Stimulated activated CD4-positive, alpha-beta T cell treated with anti-CD3 and anti-CD28 coated beads, Interleukin-1b, Interleukin-23, amount 100 ng/mL, for 48 hours (primary cell): ENCODE measurements at regions not wholly inside any gene's neighbourhood (a gene's known extent, or its start where the extent isn't known, plus 50 kb on each side); places are given as distances from the start of the nearest gene placed in this dataset.

Experiments
- DNase-seq: peaks from one replicate; pipeline ENCODE4 v3.0.0-alpha.2; 2020

DNA sequence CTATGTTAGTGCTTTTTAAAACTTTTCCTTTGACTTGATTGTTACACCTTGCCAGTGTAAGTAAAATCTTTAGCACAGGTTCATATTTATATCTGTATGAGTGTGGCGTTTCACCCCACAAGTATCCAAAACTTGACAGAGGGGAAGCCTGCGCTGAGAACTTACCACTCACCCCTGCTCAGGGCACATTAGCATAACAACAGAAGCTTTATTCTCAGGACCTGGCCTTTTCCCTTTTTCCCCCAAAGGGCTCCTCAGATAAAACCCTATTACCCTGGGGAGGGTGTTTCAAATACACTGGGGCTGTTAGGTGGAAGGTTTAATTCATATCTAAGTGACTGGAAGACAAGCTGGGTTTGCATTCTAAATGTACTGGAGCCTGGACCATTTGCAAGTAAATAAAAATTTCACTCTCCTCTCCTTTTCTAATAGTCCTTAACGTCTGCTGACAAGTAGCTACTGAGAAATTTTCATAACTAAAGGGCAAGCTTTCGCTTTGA, 276.6 kb downstream of the RNF152 start:
- DNase-seq, result no peak

DNA sequence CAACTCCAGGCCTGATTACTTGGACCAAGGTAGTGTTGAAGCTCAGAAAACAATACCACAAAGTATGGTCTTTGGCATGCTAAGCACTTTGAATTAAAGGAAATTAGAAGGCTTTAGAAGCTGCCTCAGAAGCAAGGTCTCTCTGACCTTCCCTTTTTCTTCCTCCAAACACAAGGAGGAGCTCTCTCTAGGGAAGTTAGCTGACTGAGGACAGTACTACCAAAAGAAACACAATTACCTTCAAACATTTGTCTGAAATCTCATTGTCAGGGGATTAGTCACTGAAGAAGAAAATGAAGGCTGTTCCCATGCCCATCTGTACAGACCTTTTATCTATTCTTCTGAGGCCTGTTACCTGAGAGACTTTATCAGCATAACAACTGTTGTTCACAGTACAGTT, 279.3 kb downstream of the CDH20 start:
- DNase-seq, result no peak

DNA sequence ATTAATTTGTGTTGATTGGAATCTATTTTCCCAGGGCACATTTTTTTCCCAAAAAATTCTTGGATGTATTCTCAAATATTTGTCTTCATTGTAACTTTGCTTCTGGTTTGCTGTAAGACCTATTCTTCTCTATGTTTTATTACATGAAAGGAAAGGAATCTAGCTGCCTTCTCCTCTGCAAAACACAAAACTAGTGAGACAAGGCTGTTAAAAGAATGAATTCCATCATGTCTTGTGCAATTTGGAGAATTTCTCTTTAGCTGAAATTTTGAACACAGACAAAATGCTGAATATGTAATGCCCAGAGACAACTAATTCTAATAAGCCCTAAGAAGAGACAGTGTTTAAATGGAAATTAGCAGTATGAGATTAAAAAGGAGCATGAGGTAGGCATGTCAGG, 275.9 kb downstream of the CDH20 start:
- DNase-seq, result no peak

DNA sequence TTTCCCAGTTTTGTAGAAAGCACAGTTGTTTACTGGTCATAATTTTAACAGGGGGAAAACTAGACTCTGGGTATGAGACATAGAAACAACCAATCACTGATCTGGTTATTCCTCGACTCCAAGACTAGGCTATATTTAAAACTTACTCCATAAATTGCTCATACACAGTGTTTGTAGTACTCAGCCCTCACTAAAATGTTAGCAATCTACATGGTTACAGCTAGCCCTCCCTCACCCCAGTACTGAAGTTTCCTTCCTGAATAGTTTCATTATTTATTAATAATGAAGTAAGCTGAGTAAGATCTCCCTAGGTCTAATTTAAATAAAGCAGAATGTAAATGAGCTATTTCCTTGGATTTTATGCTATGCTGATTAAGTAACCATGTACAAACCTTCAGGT, 275.1 kb downstream of the CDH20 start:
- DNase-seq, result no peak

DNA sequence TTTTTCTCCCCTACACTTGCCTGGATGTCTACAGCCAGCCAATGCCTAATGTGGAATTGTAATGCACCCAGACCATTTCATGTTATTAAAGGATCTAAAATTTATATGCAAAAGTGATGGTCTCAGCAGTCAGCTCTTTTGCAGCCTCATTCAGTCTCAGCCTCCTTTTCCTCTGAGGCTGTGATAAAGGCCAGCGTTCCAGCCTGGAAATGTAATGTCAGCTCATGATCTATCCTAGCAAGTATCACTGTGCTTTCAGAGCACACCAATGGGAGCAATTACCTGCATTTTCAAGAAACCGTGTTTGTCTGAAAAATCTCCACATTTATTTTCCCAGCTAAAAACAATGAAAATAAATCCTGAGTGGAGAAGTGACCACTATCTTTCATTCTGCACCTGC, 274.6 kb downstream of the CDH20 start:
- DNase-seq, result no peak

DNA sequence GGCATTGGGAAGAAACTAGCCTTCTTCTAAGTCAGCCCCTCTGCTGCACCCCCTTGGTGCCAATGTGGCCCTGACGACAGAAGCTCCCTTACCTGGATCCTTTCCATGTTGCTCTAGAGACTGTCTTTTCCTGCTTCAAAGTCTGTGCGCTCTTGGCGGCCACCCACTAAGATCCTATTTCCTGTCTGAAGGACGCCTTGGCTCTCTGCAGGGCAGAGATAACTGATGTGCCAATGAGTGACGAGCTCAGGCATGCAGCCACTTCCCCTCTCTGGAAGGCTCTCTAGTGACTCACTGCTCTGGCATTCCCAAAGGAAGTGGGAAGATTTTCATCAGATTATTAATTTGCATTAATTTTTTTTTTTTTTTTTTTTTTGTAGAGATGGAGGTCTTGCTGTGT, 273.5 kb downstream of the CDH20 start:
- no peak for DNase-seq

DNA sequence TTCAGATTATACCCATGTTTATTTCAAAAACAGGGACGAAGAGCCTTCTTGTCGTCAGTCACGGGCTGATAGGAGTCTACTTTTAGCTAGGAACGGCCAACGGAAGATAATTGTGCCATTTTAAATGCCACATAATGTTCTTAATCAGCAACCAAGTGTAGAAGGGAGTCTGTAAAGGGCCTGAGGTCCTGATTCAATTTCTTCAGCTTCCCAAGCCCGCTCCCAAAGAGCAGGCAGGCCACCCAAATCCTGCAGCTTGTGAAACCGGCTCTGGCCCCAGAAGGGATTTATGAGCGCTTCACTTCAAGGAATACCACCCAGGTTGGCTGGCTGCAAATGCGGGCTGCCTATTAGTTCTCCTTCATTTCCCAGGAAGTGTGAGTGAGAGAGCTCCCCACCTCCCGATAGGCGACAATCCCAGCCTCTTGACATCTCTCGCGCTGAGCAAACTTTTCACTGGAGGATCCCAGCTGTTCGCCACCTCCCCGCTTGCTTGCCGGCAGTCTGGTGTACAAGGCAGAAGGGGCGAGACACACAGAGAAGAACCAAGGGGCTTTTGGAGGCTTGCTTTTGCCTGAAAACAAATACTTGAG, 272.9 kb downstream of the CDH20 start:
- DNase-seq, result no peak

DNA sequence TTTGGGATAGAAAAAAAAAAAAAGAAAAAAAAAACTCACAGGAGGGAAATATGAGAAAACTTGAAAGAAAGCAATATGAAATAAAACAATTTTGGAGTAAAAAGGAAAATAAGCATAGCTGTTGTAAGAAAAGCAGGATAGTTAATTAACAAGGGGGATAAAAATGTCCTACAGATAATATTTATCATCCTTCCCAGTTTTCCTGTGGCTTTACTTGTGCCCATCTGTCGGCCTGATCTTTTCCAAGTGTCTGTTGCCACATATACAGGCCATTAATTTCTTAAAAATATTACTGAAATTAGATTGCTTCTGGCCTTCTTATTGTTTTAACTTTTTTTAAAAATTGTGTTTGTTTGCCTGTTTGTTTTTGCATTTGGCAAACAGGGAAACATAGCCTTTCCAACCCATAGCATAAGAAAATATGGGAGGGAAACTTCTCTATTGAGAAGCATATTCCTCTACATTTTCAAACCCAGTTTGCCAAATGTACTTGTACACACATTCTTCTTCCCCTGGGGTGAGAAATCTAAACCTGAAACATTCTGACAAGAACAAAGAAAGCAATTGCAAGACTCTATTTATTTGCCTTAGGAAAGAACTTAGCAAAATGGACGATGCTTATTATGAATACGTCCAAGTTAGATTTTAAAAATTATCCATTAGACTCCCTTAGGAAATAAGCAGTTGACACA, 272.3 kb downstream of the CDH20 start:
- no peak for DNase-seq
